CD4-positive, alpha-beta T cell treated with Interleukin-17A for 4 hours (primary cell): ENCODE measurements at regions not wholly inside any gene's neighbourhood (a gene's known extent, or its start where the extent isn't known, plus 50 kb on each side); places are given as distances from the start of the nearest gene placed in this dataset.
"Not testable (repeated sequence)": the region's sequence is repeated elsewhere in the genome, so short reads cannot be mapped to it uniquely, and the experiment has no call there.

ENCODE experiments used
- DNase-seq: peaks from one replicate; pipeline ENCODE4 v3.0.0-alpha.2; 2020; ENCODE audit warnings: mixed read lengths

- DNase-seq: no peak
Observed at GRCh38 chr5:82596451-82596850, 318.3 kb upstream of the RPS23 start.

GRCh38 chr5:82595113-82595512 lies 317.0 kb upstream of the RPS23 start:
- no peak for DNase-seq

DNA sequence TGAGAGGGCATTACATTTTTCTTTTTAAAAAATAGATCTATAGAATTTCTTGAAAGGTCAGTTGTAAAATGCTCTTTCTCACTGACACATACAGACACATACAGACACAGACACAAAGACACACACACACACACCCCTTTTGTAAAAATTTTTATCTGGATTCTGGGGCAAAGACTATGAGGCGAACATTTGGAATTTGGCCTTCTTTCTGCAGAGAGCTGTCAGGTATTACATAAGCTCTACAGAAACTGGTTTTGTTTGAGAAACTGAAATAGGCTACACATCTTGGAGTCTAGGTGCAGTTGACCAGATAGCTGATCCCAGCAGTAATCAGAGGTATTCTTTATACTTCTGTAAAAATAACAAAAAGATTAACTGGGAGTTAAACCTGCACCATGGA lies 315.9 kb upstream of the RPS23 start:
- no peak for DNase-seq

DNA sequence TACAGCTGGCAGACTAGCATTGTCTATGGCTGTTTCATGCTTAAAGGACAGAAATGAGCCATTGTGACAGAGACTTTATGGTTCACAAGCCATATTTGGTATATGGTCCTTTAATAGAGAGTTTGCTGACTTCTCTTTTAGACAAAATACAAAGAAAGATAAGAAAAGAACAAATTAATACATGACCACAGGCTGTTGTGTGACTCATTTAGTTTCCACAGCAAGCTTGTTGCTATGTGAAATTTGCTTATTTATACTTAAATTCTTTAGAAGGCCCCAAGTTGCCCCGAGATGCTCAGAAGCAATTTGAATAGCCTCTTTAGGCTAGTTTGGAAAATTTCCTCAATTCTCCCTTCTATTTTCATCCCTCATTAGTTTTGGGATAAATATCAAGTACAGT lies 315.3 kb upstream of the RPS23 start:
- no peak for DNase-seq

- DNase-seq: no peak
Observed at GRCh38 chr5:82591021-82591515, 312.9 kb upstream of the RPS23 start.

DNA sequence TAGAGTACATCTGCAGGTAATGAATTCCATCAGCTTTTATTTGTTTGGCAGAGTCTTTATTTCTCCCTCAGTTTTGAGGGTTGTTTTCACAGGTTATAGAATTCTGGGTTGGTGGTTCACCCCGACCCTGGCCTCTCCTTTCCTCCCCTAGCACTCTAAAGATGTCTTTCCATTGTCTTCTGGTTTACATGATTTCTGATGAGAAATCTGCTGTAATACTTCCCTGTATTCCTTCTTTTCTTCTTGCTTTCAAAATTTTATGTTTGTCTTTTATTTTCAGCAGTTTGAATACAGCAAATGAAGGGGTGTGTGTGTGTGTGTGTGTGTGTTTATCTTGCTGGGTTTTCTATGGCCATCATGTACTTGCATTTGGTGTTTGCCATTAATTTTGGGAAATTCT lies 312.0 kb upstream of the RPS23 start:
- no peak for DNase-seq

DNA sequence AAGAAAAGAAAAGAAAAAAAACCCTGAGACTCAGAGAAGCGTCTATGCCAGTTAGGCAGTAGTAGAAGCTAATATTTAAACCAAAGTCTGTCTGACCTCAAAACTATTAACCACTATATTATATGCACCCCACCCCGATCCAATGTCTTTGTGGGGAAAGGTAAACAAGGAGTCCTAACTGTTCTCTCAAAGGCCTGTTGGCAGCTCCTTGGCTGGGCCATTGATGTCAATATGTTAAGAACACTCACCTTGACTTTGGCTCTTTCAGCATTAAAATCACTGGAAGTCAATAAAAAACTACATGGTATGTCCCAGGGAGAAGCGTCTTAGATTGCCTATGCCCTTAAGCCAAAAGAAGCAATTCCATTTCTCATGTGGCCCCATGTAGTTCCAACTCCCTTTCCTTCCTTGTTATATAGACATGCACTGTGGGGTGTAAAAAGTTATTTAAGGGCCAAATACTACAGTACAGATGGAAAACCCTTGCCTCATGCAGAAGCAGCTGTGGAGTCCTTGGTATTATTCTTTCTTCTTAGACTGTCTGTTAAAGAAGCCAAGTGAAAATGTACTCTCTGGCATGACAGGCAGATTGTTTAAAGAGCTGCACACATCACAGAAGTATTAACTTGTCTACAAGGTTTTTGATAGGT lies 308.6 kb upstream of the RPS23 start:
- DNase-seq: no peak

DNA sequence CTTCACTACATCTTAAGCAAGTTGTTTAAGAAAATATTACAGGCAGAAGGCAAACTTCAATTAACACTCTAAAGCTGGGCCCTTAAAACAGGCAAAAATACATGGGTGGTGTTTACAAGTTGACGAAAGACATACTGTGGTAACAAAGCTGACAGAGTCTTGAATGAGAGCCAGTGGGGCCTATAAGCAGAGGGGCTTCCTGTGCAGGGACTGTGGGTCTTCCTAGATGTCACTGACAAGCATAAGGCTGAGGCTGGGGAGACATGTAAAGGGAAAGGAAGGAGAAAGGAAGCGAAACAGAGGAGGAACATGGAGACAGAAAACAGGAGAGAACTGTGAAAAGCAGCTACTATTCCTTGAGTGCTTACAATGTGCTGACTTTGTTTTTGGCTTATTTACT lies 308.0 kb upstream of the RPS23 start:
- no peak for DNase-seq

- DNase-seq: no peak
Observed at GRCh38 chr5:82584631-82585030, 306.5 kb upstream of the RPS23 start.

DNA sequence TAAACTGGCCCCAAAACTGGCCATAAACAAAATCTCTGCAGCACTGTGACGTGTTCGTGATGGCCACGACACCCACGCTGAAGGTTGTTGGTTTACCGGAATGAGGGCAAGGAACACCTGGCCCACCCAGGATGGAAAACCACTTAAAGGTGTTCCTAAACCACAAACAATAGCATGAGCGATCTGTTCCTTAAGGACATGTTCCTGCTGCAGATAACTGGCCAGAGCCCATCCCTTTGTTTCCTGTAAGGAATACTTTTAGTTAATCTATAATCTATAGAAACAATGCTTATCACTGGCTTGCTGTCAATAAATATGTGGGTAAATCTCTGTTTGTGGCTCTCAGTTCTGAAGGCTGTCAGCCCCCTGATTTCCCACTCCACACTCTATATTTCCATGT lies 305.2 kb upstream of the RPS23 start:
- not testable (repeated sequence) for DNase-seq

DNA sequence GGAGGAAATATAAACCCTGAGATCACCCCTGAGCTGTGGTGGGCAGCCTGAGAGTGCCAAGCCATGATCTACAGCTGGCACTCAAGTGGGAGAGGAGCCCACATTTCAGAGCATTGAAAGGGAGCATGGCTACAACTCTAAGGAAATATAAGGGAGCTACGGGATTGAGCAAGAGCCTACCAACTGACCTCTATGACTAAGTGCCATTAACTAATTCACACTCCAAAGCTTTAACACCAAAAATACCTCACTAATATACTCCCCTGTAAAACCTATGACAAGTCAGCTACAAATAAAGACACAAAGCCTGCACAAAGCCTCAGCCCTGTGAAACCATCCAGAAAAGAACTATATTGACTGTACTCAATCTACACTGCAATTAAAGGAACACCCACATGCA lies 286.8 kb upstream of the RPS23 start:
- no peak for DNase-seq

GRCh38 chr5:82563745-82564144 lies 285.6 kb upstream of the RPS23 start:
- no peak for DNase-seq

DNA sequence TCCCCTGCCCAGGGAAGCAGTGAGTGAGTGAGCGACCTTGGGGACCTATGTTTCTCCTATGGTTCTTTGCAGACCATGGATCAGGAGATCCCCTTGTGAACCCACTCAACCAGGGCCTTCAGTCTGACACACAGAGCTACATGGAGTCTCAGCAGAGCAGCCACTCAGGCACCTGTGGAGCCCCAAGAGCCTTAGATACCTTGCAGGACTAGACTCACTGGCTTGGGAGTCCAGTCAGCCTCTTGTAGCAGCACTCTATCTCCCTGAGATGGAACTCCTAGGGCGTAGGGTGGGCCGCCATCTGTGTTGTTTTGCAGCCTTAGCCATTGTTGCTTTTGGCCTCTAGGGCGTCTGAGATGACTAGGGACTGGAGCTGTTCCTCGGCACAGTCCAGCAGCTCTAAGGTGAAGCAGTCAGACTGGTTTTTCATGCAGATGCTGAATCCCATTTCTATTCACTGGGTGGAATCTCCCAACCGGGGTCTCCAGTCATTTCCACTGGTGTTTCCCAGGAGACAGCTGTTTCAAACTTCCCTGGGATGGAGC lies 284.6 kb upstream of the RPS23 start:
- DNase-seq: no peak

DNA sequence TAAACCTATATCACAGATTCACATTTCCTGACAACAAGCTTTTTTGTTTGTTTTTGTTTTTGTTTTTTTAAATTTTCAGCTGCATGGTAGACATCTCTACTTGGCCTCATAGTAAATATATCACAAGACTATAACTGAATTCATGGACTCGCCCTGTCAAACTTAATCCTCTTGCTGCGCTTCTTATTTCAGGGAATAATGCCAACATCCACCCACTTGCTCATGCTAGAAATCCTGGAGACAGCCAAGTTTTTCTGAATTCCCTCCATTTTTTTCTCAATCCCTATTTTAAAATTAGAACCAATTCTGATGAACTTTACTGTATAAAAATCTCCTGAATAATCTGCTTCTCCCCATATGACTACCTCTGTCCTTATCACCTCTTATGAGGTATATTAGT lies 283.6 kb upstream of the RPS23 start:
- no peak for DNase-seq

GRCh38 chr5:82560969-82561368 lies 282.8 kb upstream of the RPS23 start:
- no peak for DNase-seq

- no peak for DNase-seq
Observed at GRCh38 chr5:82560561-82560960, 282.4 kb upstream of the RPS23 start.

DNA sequence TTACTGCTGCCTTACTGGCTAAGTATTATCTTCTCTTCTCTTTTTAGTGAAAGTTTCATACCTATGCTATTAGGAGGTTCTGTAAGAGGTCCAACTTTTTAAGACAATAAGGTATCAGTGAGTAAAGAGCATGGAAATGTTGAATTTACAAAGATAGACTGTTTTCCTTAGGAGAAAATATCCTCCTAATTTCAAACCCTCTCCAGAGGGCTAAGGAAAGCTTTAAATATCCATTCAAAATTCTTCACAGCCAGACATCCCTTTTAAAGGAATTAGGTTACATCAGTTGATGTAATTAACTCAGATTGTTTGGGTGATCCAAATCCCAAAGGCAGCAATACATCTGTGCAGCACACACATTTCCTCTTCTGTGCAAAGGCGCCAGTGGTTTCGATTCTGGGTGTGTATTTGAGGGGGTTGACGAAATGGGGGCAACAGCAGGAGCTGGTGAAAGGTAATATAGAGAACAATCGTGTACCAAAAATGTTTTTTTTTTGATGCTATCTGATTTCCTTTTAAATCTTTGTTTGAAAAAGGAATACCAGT lies 273.8 kb upstream of the RPS23 start:
- DNase-seq: no peak

DNA sequence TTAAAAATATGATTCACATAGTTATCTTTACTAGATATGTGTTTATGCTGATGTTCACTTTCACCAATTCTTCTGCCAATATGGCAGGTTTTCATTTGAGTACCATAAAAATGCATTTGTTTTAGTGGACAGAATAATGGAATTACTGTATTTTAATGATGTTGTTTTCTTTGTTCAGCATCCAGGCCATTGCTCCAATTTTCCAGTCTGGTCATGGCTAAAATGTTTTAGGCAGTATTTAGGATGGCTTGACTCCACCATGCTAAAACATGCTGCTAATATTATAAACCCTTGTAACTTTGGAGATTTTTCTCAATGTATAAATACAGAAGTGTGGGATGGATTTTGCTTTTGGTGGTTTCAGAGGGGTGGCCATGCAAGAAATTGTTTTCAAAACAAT lies 273.0 kb upstream of the RPS23 start:
- no peak for DNase-seq

DNA sequence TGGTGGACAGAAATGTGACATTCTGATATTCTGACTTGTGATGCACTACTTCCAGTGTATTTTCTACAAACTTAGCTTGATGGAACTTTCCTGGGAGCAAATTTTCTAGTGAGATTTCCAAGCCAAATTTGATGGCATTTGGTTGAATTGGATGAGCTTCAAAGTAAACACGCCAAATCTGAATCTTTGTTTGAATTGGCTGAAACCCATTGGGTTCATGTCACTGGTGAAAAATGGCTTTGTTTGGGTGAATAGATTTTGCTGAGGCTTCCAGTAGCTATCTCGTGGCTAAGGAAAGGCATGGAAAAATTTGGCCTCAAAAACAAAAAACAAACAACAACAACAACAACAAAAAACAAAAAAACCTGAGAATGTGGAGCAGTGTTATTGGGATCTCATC lies 271.1 kb upstream of the RPS23 start:
- no peak for DNase-seq

DNA sequence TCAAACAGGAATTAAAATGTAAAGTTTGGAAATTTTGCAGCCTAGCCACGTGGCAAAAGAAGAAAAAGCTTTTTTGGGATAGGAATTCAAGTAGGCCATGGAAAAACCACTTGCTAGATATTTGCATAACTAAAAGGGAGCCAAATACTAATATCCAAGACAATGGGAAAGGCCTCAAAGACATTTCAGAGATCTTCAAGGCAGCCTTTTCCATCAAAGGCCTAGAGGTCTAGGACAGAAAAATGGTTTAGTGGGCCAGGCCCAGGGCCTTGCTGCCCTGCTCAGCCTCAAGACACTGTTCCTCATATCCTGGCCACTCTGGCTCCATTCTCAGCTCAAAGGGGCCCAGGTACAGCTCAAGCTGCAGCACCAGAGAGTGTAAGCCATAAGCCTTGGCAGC lies 265.9 kb upstream of the RPS23 start:
- no peak for DNase-seq

GRCh38 chr5:82540301-82540700 lies 262.1 kb upstream of the RPS23 start:
- no peak for DNase-seq

DNA sequence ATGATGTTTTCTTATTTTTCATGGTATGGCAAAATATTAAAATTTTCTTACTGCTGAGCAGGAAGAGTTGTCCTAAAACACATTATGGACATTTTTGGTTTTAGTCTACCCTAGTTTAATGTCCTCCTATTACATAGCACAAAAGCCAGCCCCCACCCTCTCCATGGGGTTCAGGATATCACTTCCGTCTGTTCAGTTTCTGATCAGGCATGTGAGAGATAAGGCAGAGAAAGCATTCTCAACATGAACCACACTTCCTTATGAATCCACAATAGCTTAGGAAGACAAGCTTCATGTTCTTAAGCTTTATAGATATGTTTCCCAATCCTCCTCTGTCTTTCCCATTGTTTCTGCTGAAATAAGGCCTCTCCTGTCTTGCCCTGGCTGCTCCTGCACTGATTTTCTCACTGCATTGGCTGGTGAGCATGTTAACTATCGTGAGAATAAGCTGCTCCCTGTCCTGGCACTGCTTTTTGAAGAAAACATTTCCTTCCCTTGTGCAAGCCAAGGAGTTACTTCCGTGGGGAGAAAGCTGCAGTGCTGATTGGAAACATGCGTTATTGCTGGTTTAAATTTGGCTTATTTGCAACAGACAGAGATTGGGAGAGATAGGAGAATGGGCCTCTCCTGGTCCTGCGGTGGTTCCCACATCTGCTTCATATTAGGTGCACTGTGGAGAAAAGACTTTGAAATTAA lies 260.3 kb upstream of the RPS23 start:
- DNase-seq: no peak

- DNase-seq: no peak
Observed at GRCh38 chr5:82537687-82538306, 259.6 kb upstream of the RPS23 start.

DNA sequence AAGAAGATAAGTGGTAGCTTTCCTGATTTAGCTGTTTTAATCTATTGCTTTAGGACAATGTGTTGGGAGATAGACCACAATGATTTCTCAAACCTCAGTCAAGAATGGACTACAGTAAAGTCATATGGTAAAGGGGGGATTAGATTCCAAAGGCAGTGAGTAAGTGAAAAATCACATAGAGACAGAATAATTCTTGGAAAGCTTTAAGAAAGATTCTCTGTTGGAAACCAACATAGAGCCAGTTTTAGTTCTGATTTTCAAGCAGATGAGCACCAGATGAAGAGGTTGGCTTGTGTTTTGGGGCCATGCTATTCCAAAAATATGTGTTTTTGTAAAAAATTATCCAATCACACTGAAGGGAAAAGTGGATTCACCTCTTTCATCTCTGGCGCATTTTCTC lies 256.8 kb upstream of the RPS23 start:
- DNase-seq: no peak
